Muscle of leg (tissue), 3 donors: ENCODE measurements at regions not wholly inside any gene's neighbourhood (a gene's known extent, or its start where the extent isn't known, plus 50 kb on each side); places are given as distances from the start of the nearest gene placed in this dataset.
"Not testable (repeated sequence)": the region's sequence is repeated elsewhere in the genome, so short reads cannot be mapped to it uniquely, and the experiment has no call there.

ENCODE experiments used
- DNase-seq: peaks from one replicate; pipeline ENCODE4 v3.0.0; 2013
- H3K27ac ChIP-seq: one replicate; pipeline ENCODE4 v1.5.1; 2013; ENCODE audit warnings: mild to moderate bottlenecking, low read length, control low read depth
- H3K27me3 ChIP-seq: one replicate; pipeline ENCODE4 v1.6.1; 2013; ENCODE audit warnings: low read length; ENCODE audit not compliant: control insufficient read depth, insufficient read depth
- H3K36me3 ChIP-seq: one replicate; pipeline ENCODE4 v1.6.1; 2013; ENCODE audit warnings: low read length; ENCODE audit not compliant: control insufficient read depth, insufficient read depth
- H3K4me1 ChIP-seq: one replicate; pipeline ENCODE4 v1.6.1; 2013; ENCODE audit warnings: low read length; ENCODE audit not compliant: control insufficient read depth, insufficient read depth
- H3K4me3 ChIP-seq: one replicate; pipeline ENCODE4 v1.5.1; 2013; ENCODE audit warnings: low read length, control low read depth
- H3K9me3 ChIP-seq: replicated peaks from 2 replicates; pipeline ENCODE4 v1.6.1; 2013; ENCODE audit warnings: low read depth, low read length; ENCODE audit not compliant: control insufficient read depth
- WGBS: methylation state at CpG from one replicate; pipeline ENCODE4 v1.1.5; 2013; ENCODE audit warnings: missing lambda C conversion rate; ENCODE audit not compliant: insufficient coverage; 5-methylcytosine and 5-hydroxymethylcytosine counted together

DNA sequence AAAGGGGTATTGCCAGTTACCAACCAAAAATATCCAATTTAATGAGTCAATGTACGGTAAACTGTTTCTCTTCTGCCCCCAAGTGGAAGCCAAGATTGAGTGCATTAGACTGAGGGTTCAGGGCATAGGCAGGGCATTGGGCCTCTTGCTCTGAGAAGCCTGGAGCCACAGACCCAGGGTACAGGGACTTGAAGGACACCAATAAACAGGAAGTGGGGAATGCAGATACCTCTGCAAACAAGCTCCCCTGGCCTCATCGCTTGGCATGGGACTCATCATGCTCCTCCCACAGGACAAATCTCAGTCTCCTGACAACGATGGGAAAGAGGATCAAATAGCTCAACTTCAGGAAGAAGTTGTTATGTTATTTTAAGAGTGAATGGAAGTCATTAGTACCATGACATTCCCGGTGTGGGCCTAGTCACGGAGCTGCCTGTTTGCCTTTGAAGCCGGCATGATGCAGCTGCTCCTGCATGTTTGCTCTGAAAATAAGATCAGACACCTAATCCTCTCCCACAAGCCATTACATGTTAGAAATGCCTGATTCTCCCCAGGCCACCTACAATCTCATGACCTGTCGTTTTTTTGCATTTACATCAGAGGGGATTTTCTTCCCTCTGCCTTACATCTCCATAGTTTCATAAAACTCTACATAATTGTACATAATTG lies 224.2 kb downstream of the RCHY1 start:
- peaks cover 13% of the 10 kb centered on the region for H3K4me1 ChIP-seq
- peak; percentile 68 for DNase-seq
- no peaks in the 10 kb centered on the region for H3K9me3 ChIP-seq
- H3K4me3 ChIP-seq = no peak overlapping the region
- H3K36me3 ChIP-seq = no peaks in the 10 kb centered on the region
- 28% methylated on average over 3 of the region's 7 CpGs for WGBS
- no peaks in the 10 kb centered on the region for H3K27me3 ChIP-seq
- H3K27ac ChIP-seq = peak overlapping the region; percentile 62

GRCh38 chr4:75287738-75288517 lies 226.3 kb downstream of the RCHY1 start:
- H3K9me3 ChIP-seq = no peaks in the 10 kb centered on the region
- no peaks in the 10 kb centered on the region for H3K27me3 ChIP-seq
- 67% methylated on average over 1 of the region's 8 CpGs for WGBS
- H3K4me1 ChIP-seq = peaks cover 13% of the 10 kb centered on the region
- H3K36me3 ChIP-seq = no peaks in the 10 kb centered on the region
- peak; percentile 24 for DNase-seq
- H3K4me3 ChIP-seq = no peak overlapping the region
- H3K27ac ChIP-seq = no peak overlapping the region

- H3K36me3 ChIP-seq = no peaks in the 10 kb centered on the region
- no peak overlapping the region for H3K4me3 ChIP-seq
- WGBS = no CpG with 5 or more reads among the region's 2 CpGs
- DNase-seq = no peak
- no peak overlapping the region for H3K27ac ChIP-seq
- H3K9me3 ChIP-seq = no peaks in the 10 kb centered on the region
- H3K27me3 ChIP-seq = no peaks in the 10 kb centered on the region
- H3K4me1 ChIP-seq = peaks cover 13% of the 10 kb centered on the region
Observed at GRCh38 chr4:75285837-75286236, 228.4 kb downstream of the RCHY1 start.

DNA sequence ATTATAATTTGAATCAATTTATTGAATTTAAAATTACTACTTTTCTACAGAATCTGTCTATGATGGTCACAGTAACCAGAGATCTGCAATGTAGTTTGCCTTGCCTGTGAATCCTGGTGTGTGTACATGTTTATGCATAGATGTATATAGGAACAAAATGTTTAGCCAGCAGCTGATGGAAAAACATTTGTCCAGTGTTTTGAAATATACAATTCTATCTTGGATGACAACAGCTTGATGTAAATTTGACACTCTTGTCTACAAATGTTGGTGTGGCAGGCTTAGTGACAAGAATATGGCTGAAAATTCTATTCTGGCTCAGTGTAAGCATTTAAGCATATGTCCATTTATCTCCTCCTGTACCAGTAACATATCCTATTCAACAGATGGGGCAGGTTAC lies 229.4 kb downstream of the RCHY1 start:
- Histone ChIP-seq H3K27me3 (no peaks in the 10 kb centered on the region), H3K4me1 (peaks cover 7% of the 10 kb centered on the region), H3K36me3 (no peaks in the 10 kb centered on the region), H3K9me3 (no peaks in the 10 kb centered on the region), H3K4me3 (no peak overlapping the region), H3K27ac (no peak overlapping the region)
- DNase-seq = no peak

- not testable (repeated sequence) for H3K9me3 ChIP-seq, H3K4me3 ChIP-seq, H3K4me1 ChIP-seq, DNase-seq, H3K27ac ChIP-seq, H3K27me3 ChIP-seq, H3K36me3 ChIP-seq
- WGBS = no CpG with 5 or more reads among the region's 1 CpG
Observed at GRCh38 chr4:75280461-75280860, 233.7 kb downstream of the RCHY1 start.

- Histone ChIP-seq H3K27ac (no peak overlapping the region), H3K4me1 (peaks cover 7% of the 10 kb centered on the region), H3K9me3 (no peaks in the 10 kb centered on the region), H3K27me3 (no peaks in the 10 kb centered on the region), H3K36me3 (no peaks in the 10 kb centered on the region), H3K4me3 (no peak overlapping the region)
- WGBS = 67% methylated on average over 1 of the region's 2 CpGs
- no peak for DNase-seq
Observed at GRCh38 chr4:75259306-75259705, 254.9 kb downstream of the RCHY1 start.

GRCh38 chr4:75255261-75255660 lies 258.9 kb downstream of the RCHY1 start:
- WGBS = no CpG with 5 or more reads among the region's 4 CpGs
- peak; percentile 43 for DNase-seq
- H3K9me3 ChIP-seq = no peaks in the 10 kb centered on the region
- H3K27me3 ChIP-seq = no peaks in the 10 kb centered on the region
- H3K4me1 ChIP-seq = peaks cover 11% of the 10 kb centered on the region
- H3K4me3 ChIP-seq = no peak overlapping the region
- peak overlapping the region; percentile 26 for H3K27ac ChIP-seq
- H3K36me3 ChIP-seq = no peaks in the 10 kb centered on the region

DNA sequence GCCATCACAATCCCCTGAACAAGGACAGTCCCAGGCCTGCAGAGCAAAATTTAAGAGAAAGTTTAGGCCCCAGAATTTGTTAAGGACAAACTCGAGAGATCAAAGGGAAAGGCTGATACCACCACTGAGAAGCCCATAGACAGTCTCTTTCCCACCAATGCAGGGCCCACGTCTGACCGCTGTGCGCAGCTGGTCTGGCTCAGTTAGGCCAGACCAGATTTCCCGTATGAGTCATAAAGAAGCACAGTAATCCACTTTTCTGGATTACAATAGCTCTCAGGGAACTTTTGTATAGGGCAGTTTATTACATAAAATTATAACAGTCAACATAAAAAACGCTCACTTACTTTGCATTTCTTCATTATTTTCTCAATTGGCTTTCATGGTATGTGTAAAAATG lies 259.5 kb downstream of the RCHY1 start:
- H3K4me1 ChIP-seq = peaks cover 11% of the 10 kb centered on the region
- no peaks in the 10 kb centered on the region for H3K9me3 ChIP-seq
- no peaks in the 10 kb centered on the region for H3K27me3 ChIP-seq
- DNase-seq = peak; percentile 73
- WGBS = 0% methylated on average over 1 of the region's 6 CpGs
- no peak overlapping the region for H3K4me3 ChIP-seq
- peak overlapping the region; percentile 83 for H3K27ac ChIP-seq
- no peaks in the 10 kb centered on the region for H3K36me3 ChIP-seq

DNA sequence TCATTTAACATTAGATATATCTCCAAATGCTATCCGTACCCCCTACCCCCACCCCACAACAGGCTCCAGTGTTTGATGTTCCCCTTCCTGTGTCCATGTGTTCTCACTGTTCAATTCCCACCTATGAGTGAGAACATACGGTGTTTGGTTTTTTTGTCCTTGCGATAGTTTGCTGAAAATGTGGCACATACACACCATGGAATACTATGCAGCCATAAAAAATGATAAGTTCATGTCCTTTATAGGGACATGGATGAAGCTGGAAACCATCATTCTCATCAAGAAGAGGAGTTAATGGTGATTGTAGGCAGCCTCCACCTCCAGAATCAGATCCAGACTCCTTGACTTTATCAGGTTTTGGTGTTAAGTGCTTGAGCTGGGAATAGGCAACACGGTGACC lies 261.1 kb downstream of the RCHY1 start:
- H3K36me3 ChIP-seq, H3K27me3 ChIP-seq, DNase-seq, H3K4me3 ChIP-seq, H3K9me3 ChIP-seq, H3K27ac ChIP-seq: not testable (repeated sequence)
- WGBS = no CpG with 5 or more reads among the region's 4 CpGs
- peaks cover 11% of the 10 kb centered on the region for H3K4me1 ChIP-seq

GRCh38 chr4:75251547-75251946 lies 262.7 kb downstream of the RCHY1 start:
- Histone ChIP-seq H3K36me3 (no peaks in the 10 kb centered on the region), H3K27ac (no peak overlapping the region), H3K9me3 (no peaks in the 10 kb centered on the region), H3K4me3 (no peak overlapping the region), H3K27me3 (no peaks in the 10 kb centered on the region), H3K4me1 (peaks cover 11% of the 10 kb centered on the region)
- DNase-seq = no peak
- no CpG with 5 or more reads among the region's 3 CpGs for WGBS
